HG03060 (cell line): ENCODE measurements at regions not wholly inside any gene's neighbourhood (a gene's known extent, or its start where the extent isn't known, plus 50 kb on each side); places are given as distances from the start of the nearest gene placed in this dataset.
"Not testable (repeated sequence)": the region's sequence is repeated elsewhere in the genome, so short reads cannot be mapped to it uniquely, and the experiment has no call there.

ENCODE experiments used
- ATAC-seq: cut with Tn5 transposase; IDR thresholded peaks from one replicate; pipeline ENCODE4 v1.9.1; 2021; ENCODE audit warnings: low read depth, moderate number of reproducible peaks; ENCODE audit not compliant: unreplicated experiment

- no peak for ATAC-seq
Measured at GRCh38 chr2:217360781-217361482, 501.1 kb upstream of the TNP1 start.

GRCh38 chr2:217360111-217360510 lies 500.2 kb upstream of the TNP1 start:
- ATAC-seq, result no peak

DNA sequence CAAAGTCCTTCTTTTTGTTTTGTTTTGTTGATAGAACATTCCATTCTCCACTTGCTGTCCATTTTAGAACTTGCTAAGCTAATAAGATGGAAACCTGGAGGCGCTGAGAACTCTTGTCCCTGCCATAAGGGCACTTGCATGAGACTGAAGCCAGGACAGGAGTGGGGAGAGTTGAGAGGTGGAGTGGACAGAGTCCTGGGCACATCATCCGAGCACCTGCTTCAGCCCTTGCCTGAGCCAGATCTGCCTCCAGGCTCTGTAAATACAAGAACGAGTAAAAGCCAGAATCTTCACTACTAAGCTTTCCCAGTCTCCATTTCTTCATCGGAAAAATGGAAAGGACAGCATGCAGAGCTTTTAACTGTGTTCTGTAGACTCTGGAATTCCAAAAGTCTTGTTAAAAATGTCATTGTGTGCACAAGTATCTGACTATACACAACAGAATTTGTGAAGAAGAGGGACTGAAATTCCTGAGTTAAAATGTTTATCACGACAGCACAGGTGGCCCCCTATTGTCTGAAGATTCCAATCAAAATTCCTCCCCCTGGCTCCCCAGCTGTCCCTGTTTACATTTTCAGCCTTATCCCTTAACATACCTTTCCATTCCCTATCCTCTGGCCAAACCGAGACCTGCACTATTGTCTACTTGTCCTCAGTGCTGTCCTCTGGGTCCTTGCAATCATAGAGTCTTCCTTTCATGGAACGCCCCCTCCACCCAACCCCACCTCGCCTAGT lies 498.2 kb upstream of the TNP1 start:
- ATAC-seq, result no peak

DNA sequence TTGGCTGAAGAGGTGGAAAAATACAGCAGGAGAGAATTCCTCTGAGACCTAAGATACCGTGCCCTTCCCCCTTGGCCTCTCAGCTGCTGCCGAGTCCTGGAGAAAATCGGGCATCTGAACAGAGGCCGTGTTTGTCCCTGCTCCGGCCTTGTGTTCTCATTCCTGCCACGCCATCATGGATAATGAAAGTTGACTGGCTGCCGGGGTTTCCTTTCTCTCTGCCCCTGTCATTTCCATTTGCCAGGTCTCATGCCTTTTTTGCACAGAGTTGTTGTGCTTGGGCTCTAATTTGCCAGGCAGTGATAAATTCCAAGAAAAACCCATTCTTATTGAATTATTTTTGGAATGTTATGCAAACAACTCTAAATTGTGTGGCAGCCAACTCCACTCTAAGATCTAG lies 496.9 kb upstream of the TNP1 start:
- no peak for ATAC-seq

DNA sequence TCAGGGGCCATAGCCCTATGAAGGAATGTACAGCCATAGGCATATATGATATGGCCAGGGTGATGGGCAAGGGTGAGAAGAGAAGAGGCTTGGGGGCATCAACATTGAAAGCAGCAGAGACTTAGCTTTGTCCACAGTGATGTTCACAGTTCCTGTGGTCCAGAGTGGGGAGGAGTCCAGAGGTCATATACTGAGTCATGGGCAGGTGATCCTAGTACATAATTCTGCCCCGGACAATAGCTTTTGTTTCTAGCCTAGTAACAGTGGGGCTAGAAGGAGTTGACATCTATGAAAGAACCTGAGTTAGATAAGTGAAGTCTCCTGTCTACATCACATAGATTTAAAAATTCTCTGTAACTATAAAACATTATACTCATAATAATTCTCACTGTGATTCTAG lies 496.3 kb upstream of the TNP1 start:
- no peak for ATAC-seq

- ATAC-seq, result no peak
Measured at GRCh38 chr2:217353591-217353990, 493.7 kb upstream of the TNP1 start.

GRCh38 chr2:217351378-217351777 lies 491.5 kb upstream of the TNP1 start:
- no peak for ATAC-seq

DNA sequence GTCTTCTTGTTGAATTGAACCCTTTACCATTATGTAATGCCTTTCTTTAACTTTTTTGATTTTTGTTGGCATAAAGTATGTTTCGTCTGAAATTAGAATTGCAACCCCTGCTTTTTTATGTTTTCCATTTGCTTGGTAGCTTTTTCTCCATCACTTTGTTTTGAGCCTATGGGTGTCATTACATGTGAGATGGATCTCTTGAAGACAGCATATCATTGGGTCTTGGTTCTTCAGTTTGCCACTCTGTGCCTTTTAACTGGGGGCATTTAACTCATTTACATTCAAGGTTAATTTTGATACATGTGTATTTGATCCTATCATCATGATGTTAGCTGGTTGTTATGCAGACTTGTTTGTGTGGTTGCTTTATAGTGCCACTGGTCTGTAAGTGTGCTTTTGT lies 489.4 kb upstream of the TNP1 start:
- no peak for ATAC-seq

DNA sequence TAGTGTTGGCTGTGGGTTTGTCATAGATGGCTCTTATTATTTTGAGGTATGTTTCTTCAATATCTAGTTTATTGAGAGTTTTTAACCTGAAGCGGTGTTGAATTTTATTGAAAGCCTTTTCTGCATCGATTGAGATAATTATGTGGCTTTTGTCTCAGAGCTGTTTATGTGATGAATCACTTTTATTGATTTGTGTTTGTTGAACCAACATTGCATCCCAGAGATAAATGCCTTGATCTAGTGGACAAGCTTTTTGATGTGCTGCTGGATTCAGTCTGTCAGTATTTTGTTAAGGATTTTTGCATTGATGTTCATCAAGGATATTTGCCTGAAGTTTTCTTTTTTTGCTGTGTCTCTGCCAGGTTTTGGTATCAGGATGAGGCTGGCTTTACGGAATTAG lies 487.8 kb upstream of the TNP1 start:
- not testable (repeated sequence) for ATAC-seq

GRCh38 chr2:217346043-217346442 lies 486.2 kb upstream of the TNP1 start:
- ATAC-seq, result not testable (repeated sequence)

DNA sequence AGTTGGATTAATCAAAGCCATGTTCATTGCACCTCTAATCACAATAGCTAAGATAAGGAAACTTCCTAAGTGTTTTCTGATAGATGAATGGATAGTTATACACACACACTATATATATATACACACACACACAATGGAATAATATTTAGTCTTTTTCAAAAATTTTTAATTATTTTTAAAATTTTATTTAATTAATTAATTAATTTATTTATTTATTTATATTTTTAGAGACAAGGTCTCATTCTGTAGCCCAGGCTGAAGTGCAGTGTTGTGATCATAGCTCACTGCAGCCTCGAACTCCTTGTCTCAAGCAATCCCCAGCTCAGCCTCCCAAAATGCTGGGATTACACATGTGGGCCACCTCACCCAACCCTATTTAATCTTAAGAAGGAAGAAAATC lies 481.0 kb upstream of the TNP1 start:
- no peak for ATAC-seq

DNA sequence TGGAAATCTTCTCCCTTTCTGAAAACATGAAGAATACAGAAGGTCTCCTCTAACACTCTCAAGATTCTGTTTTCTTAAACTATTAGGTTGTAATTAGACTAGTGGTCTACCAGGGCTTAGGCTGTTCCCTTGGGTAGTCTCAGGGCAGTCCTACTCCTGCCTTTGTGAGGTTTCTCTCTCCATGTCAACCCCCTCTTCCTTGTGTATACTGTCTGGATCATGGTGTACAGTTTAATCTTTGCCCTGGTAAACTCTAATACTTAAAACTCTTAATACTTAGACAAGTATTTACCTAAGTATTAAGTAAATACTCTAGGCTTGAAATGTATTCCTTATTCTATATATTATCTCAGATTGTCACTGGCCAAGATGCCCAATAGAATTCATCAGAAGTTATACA lies 480.3 kb upstream of the TNP1 start:
- ATAC-seq, result no peak

GRCh38 chr2:217339753-217340152 lies 479.9 kb upstream of the TNP1 start:
- no peak for ATAC-seq

GRCh38 chr2:217338306-217338916 lies 478.5 kb upstream of the TNP1 start:
- ATAC-seq, result no peak

GRCh38 chr2:217337771-217338170 lies 477.9 kb upstream of the TNP1 start:
- ATAC-seq, result no peak

- ATAC-seq, result no peak
Measured at GRCh38 chr2:217336694-217337093, 476.8 kb upstream of the TNP1 start.

DNA sequence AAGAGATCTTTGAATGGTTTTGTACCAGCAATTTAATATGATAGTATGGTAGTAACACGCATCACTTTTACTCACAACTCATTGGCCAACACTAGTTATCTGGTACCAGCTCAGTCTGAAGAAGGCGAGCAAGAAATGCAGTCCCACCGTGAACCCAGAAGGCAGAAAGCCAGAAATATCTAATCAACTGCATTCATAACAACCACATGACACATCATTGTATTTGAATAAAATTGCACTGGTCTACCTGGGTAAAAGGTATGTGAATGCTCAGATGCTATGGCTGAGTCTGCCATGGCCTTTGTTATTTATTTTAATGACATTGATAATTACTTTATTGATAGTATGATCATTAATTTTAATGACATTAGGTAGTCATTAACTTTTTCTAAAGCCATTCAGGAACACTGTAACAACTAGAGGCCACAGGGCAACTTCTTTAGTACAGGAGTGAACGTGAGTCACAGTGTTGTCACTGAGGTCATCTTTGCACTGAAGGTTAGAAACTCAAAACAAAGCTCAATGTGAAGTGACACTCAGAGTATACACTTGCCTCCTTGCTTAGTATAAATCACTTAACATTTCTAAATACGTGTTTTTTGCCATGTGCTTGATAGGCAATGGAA lies 475.6 kb upstream of the TNP1 start:
- no peak for ATAC-seq

- ATAC-seq, result no peak
Measured at GRCh38 chr2:217334561-217334960, 474.7 kb upstream of the TNP1 start.

DNA sequence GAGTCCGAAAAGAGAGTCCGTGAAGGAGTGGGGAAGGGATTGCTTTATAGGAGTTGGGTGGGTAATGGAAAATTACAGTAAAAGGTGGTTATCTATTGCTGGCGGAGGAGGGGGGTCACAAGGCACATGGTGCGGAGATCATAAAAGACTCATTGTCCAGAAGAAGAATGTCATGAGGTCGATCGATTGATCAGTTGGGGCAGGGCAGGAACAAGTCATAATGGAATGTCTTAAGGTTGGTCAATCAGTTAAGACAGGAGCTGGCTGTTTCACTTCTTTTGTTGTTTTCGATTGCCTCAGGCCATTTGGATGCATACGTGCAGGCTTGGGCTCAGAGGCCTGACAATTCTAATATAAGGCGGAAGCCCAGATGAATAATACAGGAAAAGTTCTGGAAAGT lies 473.0 kb upstream of the TNP1 start:
- ATAC-seq, result no peak

GRCh38 chr2:217332417-217332791 lies 472.5 kb upstream of the TNP1 start:
- no peak for ATAC-seq
